Ecto neural progenitor cell (in vitro differentiated cells): ENCODE measurements at regions not wholly inside any gene's neighbourhood (a gene's known extent, or its start where the extent isn't known, plus 50 kb on each side); places are given as distances from the start of the nearest gene placed in this dataset.

ENCODE experiments used
- DNase-seq: peaks from one replicate; pipeline ENCODE4 v3.0.0-alpha.2; 2018; ENCODE audit warnings: low spot score

DNA sequence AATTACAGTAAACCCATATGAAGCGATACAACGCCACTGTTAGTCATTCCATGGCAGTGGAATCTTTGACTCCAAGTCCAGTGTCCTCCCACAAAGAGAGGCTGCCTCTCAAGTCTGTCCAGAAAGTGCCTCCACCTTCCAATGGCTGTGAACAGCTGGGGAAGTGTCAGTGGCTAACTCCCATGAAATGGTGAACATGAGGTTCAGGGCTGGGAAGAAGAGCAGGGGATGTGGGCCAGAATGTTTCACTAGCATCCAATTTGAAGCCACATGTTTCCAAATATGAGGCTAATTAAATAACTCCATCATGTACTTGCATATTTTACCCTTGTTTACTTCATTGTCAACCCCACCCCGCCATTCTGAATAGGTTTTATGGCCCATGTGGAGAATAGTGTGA lies 53.1 kb upstream of the CHST15 start:
- no peak for DNase-seq

DNA sequence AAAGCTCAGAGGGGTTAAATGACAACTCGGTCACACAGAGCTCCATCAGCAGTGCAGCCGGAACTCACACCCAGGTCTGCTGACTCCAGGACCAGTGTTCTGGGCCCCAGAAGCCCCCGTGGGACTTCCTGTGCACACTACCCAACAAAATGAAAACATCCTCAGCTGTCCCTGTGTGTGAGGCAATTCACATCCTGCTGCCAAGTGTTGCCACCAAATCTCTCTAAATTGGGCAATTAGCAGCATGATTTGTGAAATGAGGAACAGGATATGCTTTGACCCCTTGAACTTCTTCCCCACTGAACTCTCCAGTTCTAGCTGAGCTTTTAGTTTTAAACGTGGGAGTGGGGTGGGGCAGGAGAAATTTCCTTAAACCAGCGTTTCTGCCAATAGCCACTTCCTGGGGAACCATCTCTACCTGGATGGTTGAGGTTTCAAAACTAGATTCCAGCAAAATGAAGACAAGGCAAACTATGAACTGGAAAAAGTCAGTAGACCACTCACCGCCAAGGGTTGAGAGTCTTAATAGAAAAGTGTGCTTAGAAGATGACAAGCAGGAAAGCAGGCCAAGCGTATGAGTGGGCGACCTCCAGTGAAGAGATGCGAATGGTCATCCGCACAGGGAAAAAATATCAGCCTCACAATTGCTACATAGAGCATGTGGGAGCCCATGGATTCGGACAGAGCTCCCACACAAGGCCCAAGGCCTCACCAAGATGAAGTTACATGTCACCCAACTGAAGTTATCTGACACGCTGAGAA lies 51.9 kb upstream of the CHST15 start:
- DNase-seq: no peak

DNA sequence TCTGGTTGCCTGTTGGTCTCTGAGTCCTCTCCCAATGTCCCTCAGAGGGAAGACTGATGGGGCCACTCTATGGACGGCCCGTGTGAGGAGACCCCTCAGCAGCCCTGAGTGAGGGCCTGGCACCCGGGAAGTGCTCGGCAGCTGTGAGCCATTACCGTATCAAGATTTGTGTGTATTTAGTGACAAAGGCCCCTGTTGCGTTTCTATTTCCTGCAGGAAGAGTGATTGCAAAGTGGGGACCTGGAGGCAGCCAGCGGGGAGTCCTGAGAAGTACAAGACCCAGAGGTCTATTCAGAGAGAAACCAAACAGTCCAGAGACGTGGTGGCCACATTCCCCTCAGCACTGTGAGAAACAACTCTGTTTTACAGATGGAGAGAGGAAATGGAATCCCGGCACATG lies 51.1 kb upstream of the CHST15 start:
- DNase-seq: no peak

DNA sequence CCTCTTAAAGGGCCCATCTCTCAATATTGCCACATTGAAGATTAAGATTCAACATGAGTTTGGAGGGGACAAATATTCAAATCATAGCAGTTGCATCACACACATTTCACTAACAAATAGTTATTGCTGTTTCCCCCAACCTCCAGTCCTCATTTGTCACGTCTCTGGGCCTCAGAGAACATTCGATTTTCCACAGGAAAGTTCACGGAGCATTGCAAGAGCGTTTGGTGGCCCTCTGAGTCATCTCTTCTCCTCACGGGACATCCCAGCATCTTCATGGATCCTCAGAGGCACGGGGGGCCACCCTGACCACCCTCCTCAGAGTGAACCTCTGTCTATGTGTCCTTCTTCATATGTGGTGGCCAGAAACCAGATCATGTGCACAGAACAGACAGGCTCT lies 50.3 kb upstream of the CHST15 start:
- DNase-seq: no peak
